Activated T-cell treated with anti-CD3 and anti-CD28 coated beads, Interleukin-2, amount 50 U/mL, for 4 hours (primary cell): ENCODE measurements at regions not wholly inside any gene's neighbourhood (a gene's known extent, or its start where the extent isn't known, plus 50 kb on each side); places are given as distances from the start of the nearest gene placed in this dataset.
"Not testable (repeated sequence)": the region's sequence is repeated elsewhere in the genome, so short reads cannot be mapped to it uniquely, and the experiment has no call there.

Experiments
- ATAC-seq, 2 donors: fragments of 200-7000 bp; cut with Tn5 transposase; one replicate each; pipeline ENCODE4 v1.10.0; 2021
- DNase-seq: peaks from one replicate; pipeline ENCODE4 v3.0.0-alpha.2; 2020
- H3K27me3 Mint-ChIP-seq: one replicate; pipeline ENCODE4 v1.8.0; 2021; ENCODE audit warnings: low read depth, mixed read lengths
- H3K36me3 Mint-ChIP-seq: one replicate; pipeline ENCODE4 v1.8.0; 2022; ENCODE audit warnings: mixed read lengths; ENCODE audit not compliant: insufficient read depth
- H3K4me1 Mint-ChIP-seq: one replicate; pipeline ENCODE4 v1.8.0; 2021; ENCODE audit warnings: low read depth, mixed read lengths
- H3K4me3 Mint-ChIP-seq: one replicate; pipeline ENCODE4 v1.8.0; 2021; ENCODE audit warnings: mild to moderate bottlenecking, moderate library complexity, mixed read lengths
- H3K9me3 Mint-ChIP-seq: one replicate; pipeline ENCODE4 v1.8.0; 2021; ENCODE audit warnings: mixed read lengths

DNA sequence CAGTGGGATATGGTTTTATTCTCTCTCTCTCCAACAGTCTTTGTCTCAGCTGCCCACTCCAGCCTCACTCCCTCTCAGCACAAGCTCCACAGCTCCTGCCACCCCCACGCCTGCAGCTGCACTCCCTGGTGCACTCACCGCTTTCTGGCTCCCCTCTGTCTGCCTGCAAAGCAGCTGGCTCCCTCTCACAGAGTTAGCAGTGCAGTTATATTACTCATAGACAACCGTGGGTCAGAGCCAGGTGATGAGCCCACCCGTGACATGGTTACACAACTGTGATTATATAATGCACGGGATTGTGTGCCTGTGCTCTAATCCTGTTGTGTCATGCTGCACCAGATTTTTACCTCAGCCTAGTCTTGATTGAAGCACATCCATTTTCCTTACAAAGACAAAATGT is 276.9 kb upstream of the CHAC2 start:
- Mint-ChIP-seq H3K27me3 (peaks cover 1% of the 10 kb centered on the region), H3K9me3 (no peaks in the 10 kb centered on the region), H3K4me1 (no peaks in the 10 kb centered on the region), H3K36me3 (no peaks in the 10 kb centered on the region), H3K4me3 (no peak overlapping the region)
- ATAC-seq = no peak
- no peak for DNase-seq

DNA sequence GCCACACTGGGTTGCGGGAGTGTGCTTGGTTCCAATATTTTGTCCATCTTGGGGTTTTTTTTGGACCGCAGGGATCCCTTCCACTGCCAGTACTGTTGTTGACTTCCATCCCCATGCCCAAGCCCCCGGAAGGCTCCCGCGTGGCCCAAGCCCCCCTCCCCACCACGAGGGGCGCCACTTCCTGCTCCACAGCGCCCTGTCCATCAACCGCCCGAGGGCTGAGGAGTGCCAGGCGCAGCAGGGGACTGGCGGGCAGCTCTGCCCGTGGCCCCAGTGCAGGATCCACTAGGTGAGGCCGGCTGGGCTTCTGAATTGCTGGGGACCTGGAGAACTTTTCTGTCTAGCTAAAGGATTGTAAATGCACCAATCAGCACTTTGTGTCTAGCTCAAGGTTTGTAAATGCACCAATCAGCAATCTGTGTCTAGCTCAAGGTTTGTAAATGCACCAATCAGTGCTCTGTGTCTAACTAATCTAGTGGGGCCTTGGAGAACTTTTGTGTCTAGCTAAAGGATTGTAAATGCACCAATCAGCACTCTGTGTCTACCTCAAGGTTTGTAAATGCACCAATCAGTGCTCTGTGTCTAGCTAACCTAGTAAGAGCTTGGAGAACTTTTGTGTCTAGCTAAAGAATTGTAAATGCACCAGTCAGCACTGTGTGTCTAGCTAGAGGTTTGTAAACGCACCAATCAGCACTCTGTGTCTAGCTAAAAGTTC is 281.3 kb upstream of the CHAC2 start:
- H3K4me3 Mint-ChIP-seq, H3K9me3 Mint-ChIP-seq, H3K4me1 Mint-ChIP-seq, H3K36me3 Mint-ChIP-seq, ATAC-seq, H3K27me3 Mint-ChIP-seq, DNase-seq: not testable (repeated sequence)

DNA sequence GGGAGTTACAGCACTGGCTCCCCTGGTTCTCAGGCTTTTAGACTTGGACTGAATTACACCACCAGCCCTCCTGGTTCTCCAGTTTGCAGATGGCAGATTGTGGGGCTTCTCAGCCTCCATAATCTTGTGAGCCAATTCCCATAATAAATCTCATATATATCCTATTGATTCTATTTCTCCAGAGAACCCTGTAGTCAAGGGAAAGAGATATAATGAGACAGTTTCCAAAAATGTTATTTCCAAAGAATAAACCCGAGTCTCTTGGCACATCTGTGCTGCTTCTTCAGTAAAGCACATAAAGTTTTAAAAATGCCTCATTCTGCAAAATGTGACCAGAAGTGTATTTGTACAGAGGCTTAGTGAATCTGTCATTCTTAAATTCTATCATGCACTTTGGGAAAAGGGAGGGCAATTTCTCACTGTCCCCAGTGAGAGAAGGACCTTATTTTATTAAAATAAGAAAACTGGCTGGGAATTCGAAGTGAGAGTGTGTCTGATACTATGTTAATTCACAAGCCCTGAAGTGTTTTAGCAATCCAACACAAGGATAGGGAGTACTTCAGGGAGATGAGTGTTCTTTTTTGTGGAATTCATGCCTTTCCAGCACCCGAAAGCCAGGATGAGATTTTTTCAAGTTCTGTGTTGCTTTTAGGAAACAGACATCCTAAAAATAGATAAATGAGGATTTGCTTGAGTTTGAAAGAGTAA is 282.4 kb upstream of the CHAC2 start:
- Mint-ChIP-seq H3K4me3 (no peak overlapping the region), H3K9me3 (peaks cover 3% of the 10 kb centered on the region), H3K27me3 (peaks cover 1% of the 10 kb centered on the region), H3K36me3 (no peaks in the 10 kb centered on the region), H3K4me1 (no peaks in the 10 kb centered on the region)
- no peak for ATAC-seq
- no peak for DNase-seq

DNA sequence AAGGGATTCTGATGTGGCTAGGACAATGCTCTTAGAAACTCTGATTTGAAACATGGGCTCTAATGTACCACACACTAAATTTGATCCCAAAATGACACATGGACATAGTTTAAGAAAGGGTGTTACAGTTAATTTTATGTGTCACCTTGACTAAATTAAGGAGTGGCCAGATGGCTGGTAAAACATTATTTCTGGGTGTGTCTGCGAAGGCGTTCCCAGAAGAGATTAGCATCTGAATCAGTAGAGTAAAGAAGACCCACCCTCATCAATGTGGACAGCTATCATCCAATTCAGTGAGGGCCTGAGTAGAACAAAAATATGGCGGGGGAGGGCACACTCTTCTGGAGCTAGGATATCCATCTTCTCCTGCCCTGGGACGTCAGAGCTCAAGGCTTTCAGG is 283.1 kb upstream of the CHAC2 start:
- Mint-ChIP-seq H3K9me3 (peaks cover 3% of the 10 kb centered on the region), H3K4me3 (no peak overlapping the region), H3K36me3 (no peaks in the 10 kb centered on the region), H3K27me3 (no peaks in the 10 kb centered on the region), H3K4me1 (no peaks in the 10 kb centered on the region)
- DNase-seq = no peak
- no peak for ATAC-seq

DNA sequence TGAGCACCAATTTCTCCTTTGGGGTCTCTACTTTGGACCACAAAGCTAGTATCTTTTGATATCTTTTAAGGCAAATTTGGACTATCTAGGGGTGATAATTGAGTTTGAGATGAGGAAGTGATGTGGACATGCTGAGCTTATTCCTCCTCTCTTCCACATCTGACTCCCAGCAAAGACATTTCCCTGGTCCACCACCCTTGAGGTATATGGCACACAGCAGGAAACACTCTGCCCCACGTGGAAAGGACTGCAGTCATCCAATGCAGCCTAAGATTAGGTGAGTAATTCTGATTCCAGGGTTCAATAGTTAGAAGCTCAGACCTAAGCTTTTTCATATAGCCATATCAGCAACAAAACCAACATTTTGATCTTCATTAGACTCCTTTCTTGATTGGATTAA is 290.1 kb upstream of the CHAC2 start:
- peaks cover 3% of the 10 kb centered on the region for H3K9me3 Mint-ChIP-seq
- no peaks in the 10 kb centered on the region for H3K36me3 Mint-ChIP-seq
- no peak for ATAC-seq
- H3K4me3 Mint-ChIP-seq = no peak overlapping the region
- DNase-seq = no peak
- no peaks in the 10 kb centered on the region for H3K27me3 Mint-ChIP-seq
- H3K4me1 Mint-ChIP-seq = no peaks in the 10 kb centered on the region

DNA sequence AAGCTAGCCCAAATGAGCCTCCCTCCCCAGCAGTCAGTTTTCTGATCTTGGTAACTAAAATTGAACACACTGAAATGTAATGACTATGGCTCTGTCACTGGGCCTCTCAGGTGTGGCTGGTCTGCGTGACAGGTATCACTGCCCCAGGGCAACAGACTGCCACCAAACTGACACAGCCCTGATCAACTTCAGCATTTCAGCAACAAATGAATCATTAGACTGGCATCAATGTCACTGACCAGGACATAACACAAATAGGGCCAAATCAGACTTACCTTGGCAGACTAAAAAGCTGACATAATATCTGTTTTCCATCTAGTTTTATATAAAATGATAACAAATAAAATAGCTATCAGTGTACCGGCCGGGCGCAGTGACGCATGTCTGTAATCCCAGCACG is 290.8 kb upstream of the CHAC2 start:
- no peak overlapping the region for H3K4me3 Mint-ChIP-seq
- no peaks in the 10 kb centered on the region for H3K9me3 Mint-ChIP-seq
- no peak for DNase-seq
- no peaks in the 10 kb centered on the region for H3K27me3 Mint-ChIP-seq
- no peak for ATAC-seq
- no peaks in the 10 kb centered on the region for H3K4me1 Mint-ChIP-seq
- H3K36me3 Mint-ChIP-seq = no peaks in the 10 kb centered on the region

DNA sequence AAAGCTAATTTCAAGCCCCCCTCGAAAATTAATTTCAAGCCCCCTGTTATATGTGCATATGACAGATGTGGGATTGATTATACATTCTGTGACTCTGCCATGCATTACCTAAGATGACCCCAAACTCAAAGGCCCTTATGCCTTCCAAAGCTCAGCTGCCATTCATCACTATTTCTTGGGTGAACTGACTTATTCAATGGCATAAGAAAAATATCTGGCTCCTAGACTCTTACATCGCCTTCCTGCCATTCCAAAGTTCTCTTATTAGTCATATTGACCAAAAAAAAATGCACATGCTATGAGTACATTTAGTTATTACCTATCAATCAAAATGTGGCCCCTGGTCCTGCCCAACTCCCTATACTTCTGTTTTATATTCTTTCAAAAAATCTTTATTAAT is 291.8 kb upstream of the CHAC2 start:
- no peak for ATAC-seq
- Mint-ChIP-seq H3K36me3 (no peaks in the 10 kb centered on the region), H3K4me1 (no peaks in the 10 kb centered on the region), H3K27me3 (no peaks in the 10 kb centered on the region), H3K4me3 (no peak overlapping the region), H3K9me3 (no peaks in the 10 kb centered on the region)
- DNase-seq = no peak

DNA sequence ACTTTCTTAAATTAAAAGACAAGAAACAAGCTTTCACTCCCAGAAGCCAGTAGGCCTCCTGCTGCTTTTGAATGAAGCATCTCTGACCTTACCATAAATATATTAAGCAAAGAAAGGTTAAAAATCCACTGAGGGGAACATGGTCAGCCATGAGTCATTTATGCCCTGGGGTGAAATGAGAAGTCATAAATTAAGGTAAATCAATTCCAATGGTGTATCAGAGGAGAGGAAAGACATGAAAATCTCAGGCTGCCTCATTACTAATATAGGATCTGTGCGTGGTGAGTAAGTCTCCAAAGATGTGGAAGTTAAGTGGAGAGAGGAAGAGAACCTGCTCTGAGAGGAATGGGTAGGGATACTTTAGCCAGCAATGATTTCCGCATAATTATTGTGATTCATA is 292.3 kb upstream of the CHAC2 start:
- H3K4me3 Mint-ChIP-seq = no peak overlapping the region
- no peaks in the 10 kb centered on the region for H3K36me3 Mint-ChIP-seq
- H3K9me3 Mint-ChIP-seq = no peaks in the 10 kb centered on the region
- no peak for ATAC-seq
- no peaks in the 10 kb centered on the region for H3K4me1 Mint-ChIP-seq
- no peaks in the 10 kb centered on the region for H3K27me3 Mint-ChIP-seq
- DNase-seq = no peak

DNA sequence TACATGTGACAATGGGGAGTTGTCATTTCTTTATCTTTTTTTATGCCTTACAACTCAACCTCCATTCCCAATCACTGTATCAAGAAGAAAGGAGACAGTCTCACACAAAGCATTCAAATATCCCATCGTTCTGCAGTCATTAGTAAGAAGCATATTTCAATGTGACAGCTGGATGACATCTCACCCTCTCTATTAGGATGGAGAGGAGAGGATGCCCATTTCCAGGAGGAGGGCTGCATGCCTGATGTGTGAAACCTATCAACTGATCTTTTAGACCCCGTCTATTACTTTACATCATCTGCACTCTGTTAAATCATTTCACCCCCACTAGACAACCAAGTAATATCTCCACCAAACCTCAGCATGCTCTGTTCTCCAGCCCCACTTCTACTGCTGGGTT is 292.7 kb upstream of the CHAC2 start:
- DNase-seq = no peak
- Mint-ChIP-seq H3K4me3 (no peak overlapping the region), H3K27me3 (no peaks in the 10 kb centered on the region), H3K9me3 (no peaks in the 10 kb centered on the region), H3K36me3 (no peaks in the 10 kb centered on the region), H3K4me1 (no peaks in the 10 kb centered on the region)
- ATAC-seq = no peak

DNA sequence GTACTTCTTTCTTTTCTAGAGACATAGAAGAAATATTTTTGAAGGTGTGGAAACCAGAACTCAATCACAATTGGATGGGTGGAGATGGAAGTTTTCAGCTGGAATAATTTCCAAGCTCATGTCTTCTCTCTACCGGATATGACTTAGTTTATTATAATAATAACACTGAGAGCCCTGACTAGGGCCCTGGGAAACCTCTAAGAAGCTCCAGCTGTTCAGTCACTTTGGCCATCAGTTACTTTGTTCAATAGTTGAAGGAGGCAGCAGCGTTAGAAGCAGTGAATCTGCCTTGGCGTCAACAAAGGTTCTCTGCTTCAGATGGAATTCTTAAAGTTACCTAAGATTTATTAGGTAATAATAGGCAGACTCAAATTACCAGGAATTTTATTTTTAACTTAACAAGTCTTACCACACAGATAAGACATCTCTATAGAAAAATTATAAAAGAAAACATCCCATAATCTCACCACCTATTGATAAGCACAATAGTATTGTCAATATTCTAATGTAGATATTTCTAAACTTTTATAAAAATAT is 293.8 kb upstream of the CHAC2 start:
- no peaks in the 10 kb centered on the region for H3K36me3 Mint-ChIP-seq
- H3K4me1 Mint-ChIP-seq = no peaks in the 10 kb centered on the region
- no peaks in the 10 kb centered on the region for H3K9me3 Mint-ChIP-seq
- H3K4me3 Mint-ChIP-seq = no peak overlapping the region
- DNase-seq = no peak
- ATAC-seq = no peak
- peaks cover 2% of the 10 kb centered on the region for H3K27me3 Mint-ChIP-seq

DNA sequence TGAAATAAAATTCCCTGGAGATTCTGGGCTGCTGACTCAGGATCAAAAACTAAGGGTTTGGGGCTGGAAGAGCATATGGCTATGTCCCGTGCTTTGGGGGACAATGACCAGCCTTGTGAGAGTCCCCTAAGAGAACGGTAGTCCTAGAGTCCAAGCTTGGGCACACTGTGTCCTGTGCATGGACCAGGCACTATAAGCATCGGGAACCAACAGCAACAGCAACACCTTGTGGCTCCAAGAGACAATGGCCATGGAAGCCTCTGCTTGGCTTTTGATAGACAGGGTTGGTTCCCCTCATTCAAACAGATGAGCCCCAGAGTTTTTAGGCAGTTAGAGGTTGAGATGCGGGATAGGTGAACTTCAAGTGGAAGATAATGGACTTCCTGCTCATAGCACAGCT is 294.4 kb upstream of the CHAC2 start:
- no peak for ATAC-seq
- no peak overlapping the region for H3K4me3 Mint-ChIP-seq
- no peak for DNase-seq
- peaks cover 2% of the 10 kb centered on the region for H3K27me3 Mint-ChIP-seq
- H3K4me1 Mint-ChIP-seq = no peaks in the 10 kb centered on the region
- H3K9me3 Mint-ChIP-seq = no peaks in the 10 kb centered on the region
- no peaks in the 10 kb centered on the region for H3K36me3 Mint-ChIP-seq

DNA sequence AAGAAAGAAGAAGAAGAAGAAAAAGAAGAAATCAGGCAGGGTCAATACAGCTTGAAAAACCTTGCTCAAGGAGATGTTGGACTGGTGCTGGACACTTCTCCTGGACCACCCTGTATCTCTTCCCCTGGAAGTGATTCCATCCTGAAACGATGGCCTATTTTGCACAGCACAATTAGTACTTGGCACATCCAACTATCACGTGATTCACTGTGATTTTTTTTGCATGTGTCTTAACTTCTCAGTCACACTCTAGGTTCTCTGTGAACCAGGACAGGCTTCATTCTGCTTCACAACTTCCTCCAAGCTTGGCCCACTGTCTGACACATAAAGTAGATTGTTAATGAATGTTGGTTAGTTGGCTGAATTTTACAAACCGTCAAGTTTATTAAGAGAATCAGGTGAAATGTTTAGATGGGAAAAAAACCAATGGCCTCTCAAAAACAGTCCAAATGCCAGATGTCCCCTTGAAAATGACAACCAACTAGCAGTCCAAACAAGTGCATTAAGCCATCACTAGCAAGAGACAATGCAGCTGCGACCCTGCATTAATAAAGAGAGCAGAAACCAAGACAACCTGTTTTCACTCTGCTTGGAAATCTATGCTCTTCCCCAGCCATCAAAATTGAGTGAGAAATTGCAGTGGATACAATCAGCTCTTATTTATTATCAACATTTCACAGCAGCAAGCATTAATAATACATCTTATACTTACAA is 300.0 kb upstream of the CHAC2 start:
- ATAC-seq (no peak), DNase-seq (no peak)
- H3K4me1 Mint-ChIP-seq = no peaks in the 10 kb centered on the region
- H3K9me3 Mint-ChIP-seq = no peaks in the 10 kb centered on the region
- H3K27me3 Mint-ChIP-seq = peaks cover 5% of the 10 kb centered on the region
- H3K36me3 Mint-ChIP-seq = no peaks in the 10 kb centered on the region
- H3K4me3 Mint-ChIP-seq = no peak overlapping the region

DNA sequence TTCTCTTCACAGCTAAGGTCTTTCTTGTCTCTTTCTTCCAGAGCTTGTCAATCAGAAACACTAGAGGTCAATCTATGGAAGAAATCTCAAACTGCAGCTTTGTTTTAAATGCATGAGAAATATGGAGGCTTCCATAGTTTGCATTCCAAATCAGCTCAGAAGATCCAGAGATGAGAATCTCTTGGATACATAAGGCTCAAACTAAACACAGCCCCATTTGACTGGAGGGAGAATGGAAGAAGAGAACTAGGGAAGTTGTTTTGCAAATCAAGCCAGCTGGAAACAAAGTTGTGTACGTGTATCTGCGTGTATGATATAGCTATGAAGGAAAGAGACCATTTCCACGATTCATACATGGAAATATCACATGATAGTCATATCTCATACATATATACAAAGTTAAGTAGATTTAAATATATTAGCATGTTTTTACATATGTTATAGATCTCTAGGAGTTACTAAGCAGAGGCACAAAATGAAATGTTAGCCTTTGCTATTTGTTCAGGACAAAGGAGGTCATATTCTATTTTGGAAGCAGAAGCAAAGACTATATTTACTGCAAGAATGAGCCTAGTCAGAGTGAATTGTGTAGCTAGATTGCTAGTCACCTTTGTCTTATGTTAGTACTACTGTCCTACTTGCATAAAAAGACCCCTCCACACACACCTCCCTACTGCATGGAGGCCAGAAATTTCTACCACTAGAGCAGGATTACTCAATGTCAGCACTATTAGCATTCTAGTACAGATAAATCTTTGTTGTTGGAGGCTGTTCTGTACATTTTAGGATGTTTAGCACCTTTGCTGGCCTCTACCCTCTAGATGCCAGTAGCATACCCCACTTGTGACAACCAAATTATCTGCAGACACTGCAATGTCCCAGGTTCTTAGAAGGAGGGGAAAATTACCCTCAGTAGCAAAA is 303.5 kb upstream of the CHAC2 start:
- no peak overlapping the region for H3K4me3 Mint-ChIP-seq
- DNase-seq = no peak
- peaks cover 3% of the 10 kb centered on the region for H3K27me3 Mint-ChIP-seq
- H3K4me1 Mint-ChIP-seq = no peaks in the 10 kb centered on the region
- H3K9me3 Mint-ChIP-seq = no peaks in the 10 kb centered on the region
- no peak for ATAC-seq
- no peaks in the 10 kb centered on the region for H3K36me3 Mint-ChIP-seq

DNA sequence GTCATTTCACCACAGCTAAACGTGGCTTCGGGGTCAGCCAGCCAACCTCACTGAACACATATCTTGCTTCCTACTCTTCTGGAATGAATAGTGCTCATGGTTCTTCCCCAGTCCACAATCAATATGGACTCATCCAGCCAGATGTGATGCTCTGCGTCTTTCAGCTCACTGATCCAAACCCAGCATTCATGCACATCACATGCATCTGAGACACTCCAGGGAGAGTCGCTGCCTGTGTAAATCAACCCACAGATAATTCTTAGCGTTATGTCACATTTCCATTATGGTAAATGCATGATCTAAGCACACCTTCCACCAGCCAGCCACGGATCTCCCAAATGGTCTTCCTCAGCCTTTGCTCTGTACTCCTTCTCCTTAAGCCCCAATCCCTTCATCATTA is 306.7 kb upstream of the CHAC2 start:
- no peaks in the 10 kb centered on the region for H3K4me1 Mint-ChIP-seq
- DNase-seq (no peak), ATAC-seq (no peak)
- H3K4me3 Mint-ChIP-seq = no peak overlapping the region
- H3K27me3 Mint-ChIP-seq = no peaks in the 10 kb centered on the region
- no peaks in the 10 kb centered on the region for H3K36me3 Mint-ChIP-seq
- no peaks in the 10 kb centered on the region for H3K9me3 Mint-ChIP-seq
